C4-2B (cell line): ENCODE measurements at regions not wholly inside any gene's neighbourhood (a gene's known extent, or its start where the extent isn't known, plus 50 kb on each side); places are given as distances from the start of the nearest gene placed in this dataset.

ENCODE experiments used
- H3K27ac ChIP-seq: fragments of 450-650 bp; 2 replicates; pipeline ENCODE4 v1.5.1; 2017
- ZFX ChIP-seq: fragments of 450-650 bp; IDR thresholded peaks from 2 replicates; pipeline ENCODE4 v1.6.1; 2017
- TF ChIP-seq, protein P1 (sequence below): fragments of 450-650 bp; conservative IDR thresholded peaks from 2 replicates; pipeline ENCODE4 v1.5.1; 2017; ENCODE audit warnings: mild to moderate bottlenecking

GRCh38 chr10:121194696-121195523 is 343.7 kb downstream of the WDR11 start:
- H3K27ac ChIP-seq, result no peak overlapping the region
- TF ChIP-seq, protein P1, sequence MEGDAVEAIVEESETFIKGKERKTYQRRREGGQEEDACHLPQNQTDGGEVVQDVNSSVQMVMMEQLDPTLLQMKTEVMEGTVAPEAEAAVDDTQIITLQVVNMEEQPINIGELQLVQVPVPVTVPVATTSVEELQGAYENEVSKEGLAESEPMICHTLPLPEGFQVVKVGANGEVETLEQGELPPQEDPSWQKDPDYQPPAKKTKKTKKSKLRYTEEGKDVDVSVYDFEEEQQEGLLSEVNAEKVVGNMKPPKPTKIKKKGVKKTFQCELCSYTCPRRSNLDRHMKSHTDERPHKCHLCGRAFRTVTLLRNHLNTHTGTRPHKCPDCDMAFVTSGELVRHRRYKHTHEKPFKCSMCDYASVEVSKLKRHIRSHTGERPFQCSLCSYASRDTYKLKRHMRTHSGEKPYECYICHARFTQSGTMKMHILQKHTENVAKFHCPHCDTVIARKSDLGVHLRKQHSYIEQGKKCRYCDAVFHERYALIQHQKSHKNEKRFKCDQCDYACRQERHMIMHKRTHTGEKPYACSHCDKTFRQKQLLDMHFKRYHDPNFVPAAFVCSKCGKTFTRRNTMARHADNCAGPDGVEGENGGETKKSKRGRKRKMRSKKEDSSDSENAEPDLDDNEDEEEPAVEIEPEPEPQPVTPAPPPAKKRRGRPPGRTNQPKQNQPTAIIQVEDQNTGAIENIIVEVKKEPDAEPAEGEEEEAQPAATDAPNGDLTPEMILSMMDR, result no peak
- no peak for TF ChIP-seq ZFX

DNA sequence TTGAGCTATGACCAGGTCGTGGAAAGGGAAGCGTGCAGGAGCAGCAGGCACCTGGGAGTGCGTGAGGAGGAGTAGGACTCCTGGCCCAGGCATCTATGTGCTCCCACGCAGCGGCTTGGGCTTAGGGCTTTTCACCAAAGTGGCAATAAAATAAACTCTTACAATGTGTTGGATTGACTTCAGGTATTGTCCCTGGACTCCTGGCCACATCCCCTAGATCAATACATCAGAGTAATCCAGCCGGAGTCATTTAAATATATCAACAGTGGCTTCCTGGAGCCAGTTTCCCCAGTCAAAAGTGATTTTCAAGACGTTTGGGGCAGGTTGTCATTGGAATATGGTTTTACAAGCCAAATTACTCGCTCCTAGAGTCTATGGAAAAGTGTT is 344.4 kb downstream of the WDR11 start:
- H3K27ac ChIP-seq, result no peak overlapping the region
- TF ChIP-seq, protein P1, result no peak
- TF ChIP-seq ZFX, result no peak

DNA sequence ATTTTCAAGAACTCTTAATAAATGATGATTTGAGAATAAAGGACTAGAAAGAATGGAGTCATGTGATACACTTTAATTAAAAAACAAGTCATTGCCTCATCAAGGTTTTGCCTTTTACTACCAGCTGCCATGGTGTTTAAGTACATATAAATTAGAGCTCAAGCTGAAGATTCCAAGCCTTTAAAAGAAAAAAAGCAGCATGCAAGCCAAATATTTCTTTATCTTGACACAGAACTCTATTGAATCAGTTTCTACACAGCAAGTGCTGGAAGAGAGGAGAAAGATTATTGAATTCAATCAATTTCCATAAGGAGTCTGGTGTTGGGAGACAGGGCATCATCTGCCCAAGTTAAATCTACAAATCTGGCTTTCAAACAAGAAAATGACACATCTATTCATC is 347.9 kb downstream of the WDR11 start:
- H3K27ac ChIP-seq, result no peak overlapping the region
- TF ChIP-seq, protein P1, result no peak
- TF ChIP-seq ZFX, result no peak

DNA sequence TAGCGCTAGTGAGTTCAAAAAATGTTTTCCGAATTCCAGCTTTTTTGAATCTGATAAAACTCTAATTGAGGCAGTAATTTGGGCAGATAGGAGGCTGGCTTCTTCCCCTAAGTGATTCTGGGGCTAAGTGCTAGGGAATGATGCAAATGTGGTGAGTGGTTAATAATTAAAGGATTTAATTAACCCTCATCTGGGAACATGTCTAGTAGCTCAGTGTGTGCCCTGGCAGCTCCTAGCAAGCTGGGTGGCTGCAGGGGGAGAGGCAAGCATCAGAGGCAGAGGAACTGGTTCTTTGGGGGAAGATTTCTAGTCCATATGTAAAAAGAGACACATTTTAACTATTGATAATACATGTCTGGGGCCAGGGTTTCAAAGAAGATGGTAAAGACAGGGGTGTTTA is 354.5 kb downstream of the WDR11 start:
- TF ChIP-seq, protein P1, result no peak
- TF ChIP-seq ZFX, result no peak
- H3K27ac ChIP-seq, result no peak overlapping the region

DNA sequence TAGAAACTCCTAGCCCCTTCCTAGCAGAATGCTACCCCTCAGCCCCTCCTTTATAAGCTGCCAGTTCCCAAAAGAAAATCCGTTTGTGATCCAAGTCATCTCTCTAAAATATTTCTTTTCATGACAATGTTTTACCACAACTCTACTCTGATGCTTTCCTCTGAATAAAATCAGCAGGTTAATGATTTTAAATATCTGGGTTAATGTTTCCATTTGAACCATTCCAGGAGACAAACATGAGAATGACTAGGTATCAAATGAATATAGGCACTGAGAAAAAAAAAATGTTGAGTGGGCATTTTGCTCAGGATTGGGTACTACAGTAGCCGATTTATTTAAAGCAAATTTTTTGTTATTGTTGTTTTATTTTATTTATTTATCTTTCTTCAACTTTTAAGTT is 360.3 kb downstream of the WDR11 start:
- H3K27ac ChIP-seq, result no peak overlapping the region
- no peak for TF ChIP-seq ZFX
- TF ChIP-seq, protein P1, result no peak

DNA sequence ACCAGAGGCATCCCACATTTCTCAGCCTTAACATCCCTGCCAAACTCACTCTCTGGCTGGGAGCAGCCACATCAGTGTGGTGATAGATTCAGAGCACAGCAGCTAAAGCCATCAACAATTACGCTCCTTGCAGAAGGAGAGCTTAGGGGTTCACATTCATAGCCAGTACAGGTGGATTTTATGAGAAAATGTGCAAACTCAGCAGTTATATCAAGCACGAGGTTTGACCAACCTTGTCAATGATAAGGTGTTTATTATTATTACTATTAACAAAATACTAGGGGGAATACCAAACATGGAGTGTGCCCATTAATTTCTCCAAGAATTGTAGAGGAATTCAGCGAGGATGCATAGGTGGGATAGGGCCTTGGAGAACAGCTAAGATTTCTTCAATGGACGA is 362.3 kb downstream of the WDR11 start:
- no peak overlapping the region for H3K27ac ChIP-seq
- TF ChIP-seq ZFX, result no peak

DNA sequence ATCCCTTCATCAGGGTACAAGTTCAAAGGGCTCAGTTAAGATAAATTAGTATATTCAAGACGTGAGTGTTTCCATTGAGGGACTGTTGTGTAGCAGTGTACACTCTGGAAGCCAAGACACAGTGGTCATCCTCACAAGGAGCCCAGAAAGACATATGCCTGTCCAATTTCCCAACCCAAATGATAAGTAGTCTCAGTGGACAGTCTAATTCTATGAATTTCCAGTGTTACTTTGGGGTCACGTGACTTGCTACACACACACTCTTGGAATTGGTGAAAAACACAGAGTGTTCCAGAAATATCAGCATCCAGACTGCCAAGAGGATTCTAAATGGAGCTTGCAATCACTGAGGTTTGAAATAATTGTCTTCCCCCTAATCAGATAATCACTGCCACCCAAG is 365.1 kb downstream of the WDR11 start:
- TF ChIP-seq, protein P1, result no peak
- no peak for TF ChIP-seq ZFX
- no peak overlapping the region for H3K27ac ChIP-seq

GRCh38 chr10:121216721-121217181 is 365.6 kb downstream of the WDR11 start:
- TF ChIP-seq, protein P1, result no peak
- no peak for TF ChIP-seq ZFX
- no peak overlapping the region for H3K27ac ChIP-seq
